GM23338 (cell line): ENCODE measurements at regions not wholly inside any gene's neighbourhood (a gene's known extent, or its start where the extent isn't known, plus 50 kb on each side); places are given as distances from the start of the nearest gene placed in this dataset.

ENCODE experiments used
- CREB1 ChIP-seq: fragments of 250-450 bp; sonication (Bioruptor Pico); IDR thresholded peaks from 2 replicates; pipeline ENCODE4 v1.5.0; 2020; ENCODE audit warnings: low read depth, mild to moderate bottlenecking, moderate library complexity
- CTCF ChIP-seq, 2 experiments: fragments of 200-600 bp in 1 of 2; sonication (generic) in 1 of 2; conservative IDR thresholded peaks; 2 replicates each; pipeline versions ENCODE4 v1.5.1 to v1.6.1; 2016 to 2017; ENCODE audit warnings: antibody characterized with exemption in 2 of 2, low read depth in 2 of 2, mild to moderate bottlenecking in 2 of 2, moderate library complexity in 1 of 2
- EZH2 ChIP-seq: fragments of 200-600 bp; sonication (generic); IDR thresholded peaks from one replicate; pipeline ENCODE4 v1.8.0; 2017; ENCODE audit warnings: antibody characterized with exemption, mild to moderate bottlenecking, low read depth; ENCODE audit not compliant: unreplicated experiment
- EZH2phosphoT487 ChIP-seq: fragments of 200-600 bp; sonication (generic); IDR thresholded peaks from one replicate; pipeline ENCODE4 v1.8.1; 2018; ENCODE audit warnings: antibody characterized with exemption; ENCODE audit not compliant: unreplicated experiment
- NANOG ChIP-seq: IDR thresholded peaks from 2 replicates; pipeline ENCODE4 v1.6.1; 2016; ENCODE audit warnings: antibody characterized with exemption, borderline replicate concordance
- POLR2AphosphoS5 ChIP-seq: IDR thresholded peaks from 2 replicates; pipeline ENCODE4 v1.6.1; 2016; ENCODE audit warnings: antibody characterized with exemption, low read depth
- REST ChIP-seq: IDR thresholded peaks from one replicate; pipeline ENCODE4 v1.6.1; 2018; ENCODE audit warnings: antibody characterized with exemption; ENCODE audit not compliant: unreplicated experiment
- ZNF114 ChIP-seq: fragments of 250-450 bp; sonication (Bioruptor Pico); IDR thresholded peaks from 2 replicates; pipeline ENCODE4 v1.5.0; 2020; ENCODE audit warnings: mild to moderate bottlenecking, moderate library complexity
- TF ChIP-seq, protein P1 (sequence below): IDR thresholded peaks from 2 replicates; pipeline ENCODE4 v1.6.1; 2016; ENCODE audit warnings: antibody characterized with exemption

DNA sequence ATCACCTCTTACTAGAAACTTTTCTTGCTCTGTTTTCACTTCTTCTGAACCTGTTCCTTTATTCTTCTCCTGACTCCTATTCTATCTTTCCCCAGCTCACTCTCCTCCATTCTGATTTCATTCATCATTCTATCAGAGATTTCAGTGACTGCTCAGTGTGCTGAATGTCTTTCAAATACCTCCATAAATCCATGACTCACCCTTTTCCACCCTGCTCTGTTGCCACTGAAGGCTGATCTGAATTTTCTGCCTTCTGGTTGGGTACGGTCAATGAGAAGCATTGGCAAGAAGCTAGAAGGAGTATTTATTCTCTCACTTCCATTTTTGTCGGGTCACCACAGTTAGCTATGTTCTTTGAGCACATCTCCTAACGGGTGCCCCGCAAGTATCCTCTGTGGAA lies 265.9 kb downstream of the CBLL2 start:
- no peak for TF ChIP-seq CTCF (conservative IDR thresholded peaks at IDR 0.05; ENCODE audit: low read depth in 2 of 2)
- TF ChIP-seq CREB1 (CRISPR knock-in tag): no peak
- TF ChIP-seq EZH2phosphoT487: no peak
- TF ChIP-seq, protein P1, sequence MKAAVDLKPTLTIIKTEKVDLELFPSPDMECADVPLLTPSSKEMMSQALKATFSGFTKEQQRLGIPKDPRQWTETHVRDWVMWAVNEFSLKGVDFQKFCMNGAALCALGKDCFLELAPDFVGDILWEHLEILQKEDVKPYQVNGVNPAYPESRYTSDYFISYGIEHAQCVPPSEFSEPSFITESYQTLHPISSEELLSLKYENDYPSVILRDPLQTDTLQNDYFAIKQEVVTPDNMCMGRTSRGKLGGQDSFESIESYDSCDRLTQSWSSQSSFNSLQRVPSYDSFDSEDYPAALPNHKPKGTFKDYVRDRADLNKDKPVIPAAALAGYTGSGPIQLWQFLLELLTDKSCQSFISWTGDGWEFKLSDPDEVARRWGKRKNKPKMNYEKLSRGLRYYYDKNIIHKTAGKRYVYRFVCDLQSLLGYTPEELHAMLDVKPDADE: no peak
- no peak for TF ChIP-seq EZH2
- TF ChIP-seq NANOG: no peak
- no peak for TF ChIP-seq ZNF114 (CRISPR knock-in tag)
- no peak for TF ChIP-seq POLR2AphosphoS5
- TF ChIP-seq REST: no peak
